Neural cell (in vitro differentiated cells): ENCODE measurements at regions not wholly inside any gene's neighbourhood (a gene's known extent, or its start where the extent isn't known, plus 50 kb on each side); places are given as distances from the start of the nearest gene placed in this dataset.

Experiments
- EP300 ChIP-seq: fragments of 450-650 bp; conservative IDR thresholded peaks from 2 replicates; pipeline ENCODE4 v1.6.1; 2014; ENCODE audit warnings: antibody characterized with exemption, mild to moderate bottlenecking, moderate library complexity; ENCODE audit not compliant: poor library complexity, severe bottlenecking
- EZH2 ChIP-seq: fragments of 200-600, 300-800 bp; shearing (Covaris generic), sonication (generic); IDR thresholded peaks from 2 replicates; pipeline ENCODE4 v1.6.1; 2014; ENCODE audit warnings: antibody characterized with exemption, low read length, borderline replicate concordance, mild to moderate bottlenecking; ENCODE audit not compliant: insufficient read depth, poor library complexity, severe bottlenecking
- MXI1 ChIP-seq: fragments of 450-650 bp; conservative IDR thresholded peaks from 2 replicates; pipeline ENCODE4 v1.6.1; 2014; ENCODE audit warnings: antibody characterized with exemption, mild to moderate bottlenecking; ENCODE audit not compliant: poor library complexity, severe bottlenecking
- RAD21 ChIP-seq: fragments of 450-650 bp; conservative IDR thresholded peaks from 2 replicates; pipeline ENCODE4 v1.6.1; 2014; ENCODE audit warnings: antibody characterized with exemption, mild to moderate bottlenecking, moderate library complexity
- SMC3 ChIP-seq: fragments of 450-650 bp; conservative IDR thresholded peaks from 2 replicates; pipeline ENCODE4 v1.6.1; 2014; ENCODE audit warnings: antibody characterized with exemption, mild to moderate bottlenecking, moderate library complexity; ENCODE audit not compliant: poor library complexity
- TAF1 ChIP-seq: IDR thresholded peaks from 2 replicates; pipeline ENCODE4 v1.6.1; 2012; ENCODE audit warnings: low read depth
- TF ChIP-seq, protein P1 (sequence below): fragments of 450-650 bp; IDR thresholded peaks from 2 replicates; pipeline ENCODE4 v1.5.1; 2014; ENCODE audit warnings: antibody characterized with exemption, mild to moderate bottlenecking, moderate library complexity; ENCODE audit not compliant: poor library complexity, severe bottlenecking
- TF ChIP-seq, protein P2 (sequence below): IDR thresholded peaks from 2 replicates; pipeline ENCODE4 v1.6.1; 2012; ENCODE audit warnings: borderline replicate concordance

DNA sequence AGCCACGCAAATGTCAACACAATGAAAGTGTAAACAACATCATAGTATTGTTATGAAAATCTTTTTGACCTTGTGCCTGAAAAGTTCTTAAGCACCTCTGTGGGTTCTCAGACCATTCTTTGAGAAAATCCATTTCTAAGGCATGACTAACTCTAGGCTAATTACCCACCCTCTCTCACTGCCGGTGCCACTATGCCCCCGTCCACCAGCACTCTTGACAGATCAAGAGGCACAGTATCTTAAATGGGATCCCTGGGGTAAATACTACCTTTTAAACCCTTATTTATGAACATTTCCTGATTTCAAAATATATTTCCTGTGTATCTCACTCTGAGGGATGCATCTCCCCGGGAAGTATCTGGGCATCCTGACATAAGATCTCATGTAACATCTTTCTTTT, 607.5 kb downstream of the METTL15 start:
- TF ChIP-seq, protein P1, sequence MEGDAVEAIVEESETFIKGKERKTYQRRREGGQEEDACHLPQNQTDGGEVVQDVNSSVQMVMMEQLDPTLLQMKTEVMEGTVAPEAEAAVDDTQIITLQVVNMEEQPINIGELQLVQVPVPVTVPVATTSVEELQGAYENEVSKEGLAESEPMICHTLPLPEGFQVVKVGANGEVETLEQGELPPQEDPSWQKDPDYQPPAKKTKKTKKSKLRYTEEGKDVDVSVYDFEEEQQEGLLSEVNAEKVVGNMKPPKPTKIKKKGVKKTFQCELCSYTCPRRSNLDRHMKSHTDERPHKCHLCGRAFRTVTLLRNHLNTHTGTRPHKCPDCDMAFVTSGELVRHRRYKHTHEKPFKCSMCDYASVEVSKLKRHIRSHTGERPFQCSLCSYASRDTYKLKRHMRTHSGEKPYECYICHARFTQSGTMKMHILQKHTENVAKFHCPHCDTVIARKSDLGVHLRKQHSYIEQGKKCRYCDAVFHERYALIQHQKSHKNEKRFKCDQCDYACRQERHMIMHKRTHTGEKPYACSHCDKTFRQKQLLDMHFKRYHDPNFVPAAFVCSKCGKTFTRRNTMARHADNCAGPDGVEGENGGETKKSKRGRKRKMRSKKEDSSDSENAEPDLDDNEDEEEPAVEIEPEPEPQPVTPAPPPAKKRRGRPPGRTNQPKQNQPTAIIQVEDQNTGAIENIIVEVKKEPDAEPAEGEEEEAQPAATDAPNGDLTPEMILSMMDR, result no peak
- TF ChIP-seq, protein P2, sequence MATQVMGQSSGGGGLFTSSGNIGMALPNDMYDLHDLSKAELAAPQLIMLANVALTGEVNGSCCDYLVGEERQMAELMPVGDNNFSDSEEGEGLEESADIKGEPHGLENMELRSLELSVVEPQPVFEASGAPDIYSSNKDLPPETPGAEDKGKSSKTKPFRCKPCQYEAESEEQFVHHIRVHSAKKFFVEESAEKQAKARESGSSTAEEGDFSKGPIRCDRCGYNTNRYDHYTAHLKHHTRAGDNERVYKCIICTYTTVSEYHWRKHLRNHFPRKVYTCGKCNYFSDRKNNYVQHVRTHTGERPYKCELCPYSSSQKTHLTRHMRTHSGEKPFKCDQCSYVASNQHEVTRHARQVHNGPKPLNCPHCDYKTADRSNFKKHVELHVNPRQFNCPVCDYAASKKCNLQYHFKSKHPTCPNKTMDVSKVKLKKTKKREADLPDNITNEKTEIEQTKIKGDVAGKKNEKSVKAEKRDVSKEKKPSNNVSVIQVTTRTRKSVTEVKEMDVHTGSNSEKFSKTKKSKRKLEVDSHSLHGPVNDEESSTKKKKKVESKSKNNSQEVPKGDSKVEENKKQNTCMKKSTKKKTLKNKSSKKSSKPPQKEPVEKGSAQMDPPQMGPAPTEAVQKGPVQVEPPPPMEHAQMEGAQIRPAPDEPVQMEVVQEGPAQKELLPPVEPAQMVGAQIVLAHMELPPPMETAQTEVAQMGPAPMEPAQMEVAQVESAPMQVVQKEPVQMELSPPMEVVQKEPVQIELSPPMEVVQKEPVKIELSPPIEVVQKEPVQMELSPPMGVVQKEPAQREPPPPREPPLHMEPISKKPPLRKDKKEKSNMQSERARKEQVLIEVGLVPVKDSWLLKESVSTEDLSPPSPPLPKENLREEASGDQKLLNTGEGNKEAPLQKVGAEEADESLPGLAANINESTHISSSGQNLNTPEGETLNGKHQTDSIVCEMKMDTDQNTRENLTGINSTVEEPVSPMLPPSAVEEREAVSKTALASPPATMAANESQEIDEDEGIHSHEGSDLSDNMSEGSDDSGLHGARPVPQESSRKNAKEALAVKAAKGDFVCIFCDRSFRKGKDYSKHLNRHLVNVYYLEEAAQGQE, result no peak
- no peak for TF ChIP-seq TAF1
- no peak for TF ChIP-seq EZH2
- no peak for TF ChIP-seq MXI1
- no peak for TF ChIP-seq SMC3
- no peak for TF ChIP-seq RAD21
- TF ChIP-seq EP300, result no peak
